A673 (cell line): ENCODE measurements at regions not wholly inside any gene's neighbourhood (a gene's known extent, or its start where the extent isn't known, plus 50 kb on each side); places are given as distances from the start of the nearest gene placed in this dataset.
"Not testable (repeated sequence)": the region's sequence is repeated elsewhere in the genome, so short reads cannot be mapped to it uniquely, and the experiment has no call there.

Experiments
- BruUV-seq: library from RNA; stranded (reverse); fragments of 400-500 nt; replicated peaks from 2 replicates; lab custom pipeline; 2021; lab: Mats Ljungman, UMichigan
- CTCF ChIA-PET: fragments of 300-600 bp; sonication (Branson Sonifier 250); formaldehyde crosslinking; loops from one replicate; lab custom pipeline; 2022; ENCODE audit warnings: antibody characterized with exemption; lab: Charles Lee
- POLR2A ChIA-PET: fragments of 300-600 bp; sonication (Branson Sonifier 250); formaldehyde crosslinking; loops from one replicate; lab custom pipeline; 2022; ENCODE audit warnings: antibody characterized with exemption; ENCODE audit not compliant: low non-redundant PET; lab: Charles Lee
- DNase-seq: peaks from one replicate; pipeline ENCODE4 v3.0.0-alpha.2; 2015; ENCODE audit warnings: low spot score
- H3K27ac ChIP-seq: fragments of 200-600 bp; sonication (generic); 2 replicates; pipeline ENCODE4 v1.5.1; 2016; ENCODE audit warnings: mixed run types, low read depth, mild to moderate bottlenecking, mixed read lengths, antibody characterized with exemption, low read length; ENCODE audit not compliant: poor library complexity, severe bottlenecking
- H3K27me3 ChIP-seq: fragments of 200-600 bp; sonication (generic); replicated peaks from 2 replicates; pipeline ENCODE4 v1.6.1; 2017; ENCODE audit warnings: mixed run types, low read depth, mild to moderate bottlenecking, mixed read lengths, antibody characterized with exemption, low read length; ENCODE audit not compliant: insufficient read depth, poor library complexity
- H3K36me3 ChIP-seq: fragments of 200-600 bp; sonication (generic); 2 replicates; pipeline ENCODE4 v1.6.1; 2016; ENCODE audit warnings: mixed run types, mild to moderate bottlenecking, mixed read lengths, antibody characterized with exemption, low read length; ENCODE audit not compliant: insufficient read depth, poor library complexity, severe bottlenecking
- H3K4me1 ChIP-seq: fragments of 200-600 bp; sonication (generic); 2 replicates; pipeline ENCODE4 v1.6.1; 2017; ENCODE audit warnings: mixed run types, mild to moderate bottlenecking, mixed read lengths, antibody characterized with exemption, low read length; ENCODE audit not compliant: insufficient read depth, poor library complexity, severe bottlenecking
- H3K4me3 ChIP-seq: fragments of 200-600 bp; sonication (generic); 2 replicates; pipeline ENCODE4 v1.5.1; 2016; ENCODE audit warnings: low read depth, mixed run types, mild to moderate bottlenecking, mixed read lengths, low read length; ENCODE audit not compliant: poor library complexity, severe bottlenecking
- H3K9me3 ChIP-seq: fragments of 200-600 bp; sonication (generic); 2 replicates; pipeline ENCODE4 v1.6.1; 2016; ENCODE audit warnings: mixed run types, low read depth, mild to moderate bottlenecking, mixed read lengths, antibody characterized with exemption, low read length; ENCODE audit not compliant: poor library complexity, severe bottlenecking
- EZH2 ChIP-seq: fragments of 200-600 bp; sonication (generic); IDR thresholded peaks from 2 replicates; pipeline ENCODE4 v1.6.1; 2017; ENCODE audit warnings: borderline replicate concordance, low read depth, mild to moderate bottlenecking, mixed read lengths, antibody characterized with exemption, low read length; ENCODE audit not compliant: poor library complexity, severe bottlenecking
- intact Hi-C: fragments of 100-400 bp; cut with micrococcal nuclease; formaldehyde crosslinking; loops from one replicate; pipeline ENCODE4 v1.10.0; 2022; ENCODE audit not compliant: unreplicated experiment
- TF ChIP-seq, protein P1 (sequence below): fragments of 300-800, 200-600 bp; sonication (generic); conservative IDR thresholded peaks from 2 replicates; pipeline ENCODE4 v1.5.1; 2017; ENCODE audit warnings: low read depth, mild to moderate bottlenecking, antibody characterized with exemption, low read length, moderate library complexity, mixed read lengths

DNA sequence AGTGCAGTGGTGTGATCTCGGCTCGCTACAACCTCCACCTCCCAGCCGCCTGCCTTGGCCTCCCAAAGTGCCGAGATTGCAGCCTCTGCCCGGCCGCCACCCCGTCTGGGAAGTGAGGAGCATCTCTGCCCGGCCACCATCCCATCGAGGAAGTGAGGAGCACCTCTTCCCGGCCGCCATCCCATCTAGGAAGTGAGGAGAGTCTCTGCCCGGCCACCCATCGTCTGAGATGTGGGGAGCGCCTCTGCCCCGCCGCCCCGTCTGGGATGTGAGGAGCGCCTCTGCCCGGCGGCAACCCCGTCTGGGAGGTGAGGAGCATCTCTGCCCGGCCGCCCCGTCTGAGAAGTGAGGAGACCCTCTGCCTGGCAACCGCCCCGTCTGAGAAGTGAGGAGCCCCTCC is 88.5 kb upstream of the DCAF12L1 start:
- intact Hi-C loops, CTCF ChIA-PET, H3K27me3 ChIP-seq, BruUV-seq, H3K27ac ChIP-seq, H3K36me3 ChIP-seq, H3K4me3 ChIP-seq, DNase-seq, H3K4me1 ChIP-seq, H3K9me3 ChIP-seq: not testable (repeated sequence)
- POLR2A ChIA-PET = interaction anchor here (0.7 kb wide), 1 partner anchor 210 kb away, joined by 12 read pairs; no protein-coding TSS in a partner anchor

DNA sequence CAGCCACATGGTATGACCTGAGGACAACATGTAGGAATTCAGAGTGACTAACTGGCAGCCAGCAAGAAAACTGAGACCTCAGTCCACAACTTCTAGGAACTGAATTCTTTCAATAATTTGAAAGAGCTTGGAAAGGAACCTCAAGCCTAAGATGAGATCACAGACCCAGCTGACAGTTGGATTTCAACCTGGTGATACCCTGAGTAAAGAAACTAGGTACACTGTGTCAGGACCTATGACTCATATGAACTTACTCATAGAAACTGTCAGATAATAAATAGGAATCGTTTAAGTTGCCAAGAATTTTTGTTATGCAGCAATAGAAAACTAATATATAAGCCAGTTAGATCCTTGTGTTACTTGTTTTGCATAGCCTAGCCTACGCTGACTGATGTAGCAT is 102.4 kb upstream of the DCAF12L1 start:
- intact Hi-C loops = no loop called here
- BruUV-seq = no TSS peak
- H3K27me3 ChIP-seq = no peaks in the 10 kb centered on the region
- no peak for DNase-seq
- TF ChIP-seq EZH2 = no peak
- TF ChIP-seq, protein P1, sequence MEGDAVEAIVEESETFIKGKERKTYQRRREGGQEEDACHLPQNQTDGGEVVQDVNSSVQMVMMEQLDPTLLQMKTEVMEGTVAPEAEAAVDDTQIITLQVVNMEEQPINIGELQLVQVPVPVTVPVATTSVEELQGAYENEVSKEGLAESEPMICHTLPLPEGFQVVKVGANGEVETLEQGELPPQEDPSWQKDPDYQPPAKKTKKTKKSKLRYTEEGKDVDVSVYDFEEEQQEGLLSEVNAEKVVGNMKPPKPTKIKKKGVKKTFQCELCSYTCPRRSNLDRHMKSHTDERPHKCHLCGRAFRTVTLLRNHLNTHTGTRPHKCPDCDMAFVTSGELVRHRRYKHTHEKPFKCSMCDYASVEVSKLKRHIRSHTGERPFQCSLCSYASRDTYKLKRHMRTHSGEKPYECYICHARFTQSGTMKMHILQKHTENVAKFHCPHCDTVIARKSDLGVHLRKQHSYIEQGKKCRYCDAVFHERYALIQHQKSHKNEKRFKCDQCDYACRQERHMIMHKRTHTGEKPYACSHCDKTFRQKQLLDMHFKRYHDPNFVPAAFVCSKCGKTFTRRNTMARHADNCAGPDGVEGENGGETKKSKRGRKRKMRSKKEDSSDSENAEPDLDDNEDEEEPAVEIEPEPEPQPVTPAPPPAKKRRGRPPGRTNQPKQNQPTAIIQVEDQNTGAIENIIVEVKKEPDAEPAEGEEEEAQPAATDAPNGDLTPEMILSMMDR = no peak
- H3K36me3 ChIP-seq = no peaks in the 10 kb centered on the region
- H3K27ac ChIP-seq = no peak overlapping the region
- ChIA-PET POLR2A (no interaction called here), CTCF (no interaction called here)
- no peak overlapping the region for H3K4me3 ChIP-seq
- no peaks in the 10 kb centered on the region for H3K9me3 ChIP-seq
- H3K4me1 ChIP-seq = no peaks in the 10 kb centered on the region

DNA sequence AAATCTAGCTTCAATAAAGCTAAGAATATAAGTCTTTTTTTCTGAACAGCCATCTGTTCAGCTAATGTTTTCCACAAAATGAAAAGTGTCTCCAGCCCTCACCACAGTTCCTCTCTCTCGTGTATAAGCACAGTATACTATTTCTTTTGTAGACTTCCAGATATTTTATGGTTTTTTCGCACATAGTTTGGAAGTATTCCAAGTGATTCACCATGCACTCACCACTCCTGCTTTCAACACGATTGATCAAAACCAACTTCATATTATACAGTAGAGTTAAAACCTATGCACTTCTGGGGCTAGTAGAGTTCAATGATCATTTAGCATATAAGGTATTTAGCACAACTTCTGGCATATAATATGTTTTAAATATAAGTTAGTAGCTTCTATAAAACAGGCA is 105.8 kb upstream of the DCAF12L1 start:
- ChIA-PET CTCF (no interaction called here), POLR2A (no interaction called here)
- no peak for DNase-seq
- Histone ChIP-seq H3K36me3 (no peaks in the 10 kb centered on the region), H3K9me3 (no peaks in the 10 kb centered on the region), H3K27me3 (no peaks in the 10 kb centered on the region), H3K27ac (no peak overlapping the region), H3K4me3 (no peak overlapping the region), H3K4me1 (no peaks in the 10 kb centered on the region)
- no peak for TF ChIP-seq EZH2
- TF ChIP-seq, protein P1 = no peak
- intact Hi-C loops = no loop called here
- BruUV-seq = no TSS peak

DNA sequence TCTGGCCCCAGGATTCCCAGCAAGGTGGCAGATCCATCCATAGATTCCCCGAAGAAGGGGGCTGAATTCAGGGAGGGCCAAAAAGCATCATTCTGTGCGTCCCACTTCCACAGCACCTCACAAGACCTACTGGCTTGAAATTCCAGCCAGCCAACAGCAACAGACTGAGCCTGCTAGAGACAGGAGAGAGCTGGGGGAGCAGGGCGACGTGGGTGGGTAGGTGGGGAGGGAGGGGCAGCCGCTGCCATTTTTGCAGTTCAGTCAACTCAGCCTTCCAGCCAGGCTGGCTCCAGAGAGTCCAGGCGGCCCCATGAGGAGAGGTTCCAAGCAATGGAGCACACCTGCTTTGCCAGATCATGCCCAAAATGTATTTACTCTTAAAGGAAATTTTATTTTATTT is 117.6 kb upstream of the DCAF12L1 start:
- Histone ChIP-seq H3K4me3 (no peak overlapping the region), H3K4me1 (no peaks in the 10 kb centered on the region), H3K9me3 (no peaks in the 10 kb centered on the region), H3K27me3 (no peaks in the 10 kb centered on the region), H3K27ac (no peak overlapping the region), H3K36me3 (no peaks in the 10 kb centered on the region)
- POLR2A ChIA-PET = no interaction called here
- CTCF ChIA-PET = no interaction called here
- TF ChIP-seq, protein P1 = no peak
- no peak for TF ChIP-seq EZH2
- no peak for DNase-seq
- BruUV-seq = no TSS peak
- intact Hi-C loops = no loop called here

DNA sequence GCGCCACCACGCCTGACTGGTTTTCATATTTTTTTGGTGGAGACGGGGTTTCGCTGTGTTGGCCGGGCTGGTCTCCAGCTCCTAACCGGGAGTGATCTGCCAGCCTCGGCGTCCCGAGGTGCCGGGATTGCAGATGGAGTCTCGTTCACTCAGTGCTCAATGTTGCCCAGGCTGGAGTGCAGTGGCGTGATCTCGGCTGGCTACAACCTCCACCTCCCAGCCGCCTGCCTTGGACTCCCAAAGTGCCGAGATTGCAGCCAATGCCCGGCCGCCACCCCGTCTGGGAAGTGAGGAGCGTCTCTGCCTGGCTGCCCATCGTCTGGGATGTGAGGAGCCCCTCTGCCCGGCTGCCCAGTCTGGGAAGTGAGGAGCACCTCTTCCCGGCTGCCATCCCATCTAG is 120.8 kb upstream of the DCAF12L1 start:
- H3K36me3 ChIP-seq, intact Hi-C loops, DNase-seq, H3K27me3 ChIP-seq, H3K27ac ChIP-seq, POLR2A ChIA-PET, H3K4me1 ChIP-seq, H3K4me3 ChIP-seq, CTCF ChIA-PET, H3K9me3 ChIP-seq, BruUV-seq: not testable (repeated sequence)
